Nephron (organoid): ENCODE measurements at regions not wholly inside any gene's neighbourhood (a gene's known extent, or its start where the extent isn't known, plus 50 kb on each side); places are given as distances from the start of the nearest gene placed in this dataset.
A peak's percentile ranks its signal among the peaks of the same experiment; 100 is the strongest.

Experiments used
- H3K27ac Mint-ChIP-seq, 3 experiments: 2 replicates each; pipeline ENCODE4 v1.8.0; 2020; ENCODE audit warnings: mixed read lengths in 3 of 3, mild to moderate bottlenecking in 2 of 3, moderate library complexity in 1 of 3
- H3K27me3 Mint-ChIP-seq: 2 replicates; pipeline ENCODE4 v1.8.0; 2021; ENCODE audit warnings: low read depth, mild to moderate bottlenecking, moderate library complexity, mixed read lengths
- H3K36me3 Mint-ChIP-seq: 2 replicates; pipeline ENCODE4 v1.8.0; 2020; ENCODE audit warnings: low read depth, mixed read lengths
- H3K4me1 Mint-ChIP-seq: 2 replicates; pipeline ENCODE4 v1.8.0; 2020; ENCODE audit warnings: mixed read lengths
- H3K4me3 Mint-ChIP-seq, 3 experiments: 2 replicates each; pipeline ENCODE4 v1.8.0; 2020; ENCODE audit warnings: mild to moderate bottlenecking in 3 of 3, mixed read lengths in 3 of 3, moderate library complexity in 2 of 3
- H3K9me3 Mint-ChIP-seq: 2 replicates; pipeline ENCODE4 v1.8.0; 2020; ENCODE audit warnings: mixed read lengths
- CTCF ChIP-seq, 3 experiments: fragments of 200-600 bp; sonication (generic); IDR thresholded peaks; one replicate each; pipeline ENCODE4 v1.5.0; 2021; ENCODE audit warnings: antibody characterized with exemption in 3 of 3; ENCODE audit not compliant: unreplicated experiment in 3 of 3

DNA sequence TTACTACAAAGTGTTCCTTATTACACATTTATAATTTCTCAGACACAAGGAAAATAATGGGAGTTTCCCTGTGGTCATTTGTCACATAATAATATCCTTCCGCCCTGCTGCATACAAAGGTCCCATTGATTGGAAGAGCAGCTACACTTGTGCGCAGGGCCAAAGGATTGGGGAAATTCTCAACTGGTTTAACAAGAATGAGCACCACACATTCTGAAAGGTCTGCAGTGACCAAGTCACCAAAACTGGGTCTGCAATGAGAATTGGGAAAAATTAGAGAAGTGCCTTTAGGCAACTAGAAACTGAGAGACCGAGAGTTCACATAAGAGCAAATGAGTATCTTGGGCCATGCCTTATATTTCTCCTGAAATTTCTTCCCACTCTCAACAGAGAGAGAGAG lies 98.2 kb upstream of the NR2F2 start:
- TF ChIP-seq CTCF (IDR thresholded peaks at IDR 0.05; ENCODE audit: unreplicated experiment in 3 of 3): no peak
- Mint-ChIP-seq H3K4me3 (no peak overlapping the region), H3K27me3 (no peaks in the 10 kb centered on the region), H3K27ac (no peak overlapping the region), H3K9me3 (no peaks in the 10 kb centered on the region), H3K36me3 (peaks cover 41% of the 10 kb centered on the region), H3K4me1 (peaks cover 23% of the 10 kb centered on the region)

- Mint-ChIP-seq H3K4me3 (no peak overlapping the region), H3K36me3 (peaks cover 37% of the 10 kb centered on the region), H3K27me3 (no peaks in the 10 kb centered on the region), H3K4me1 (peaks cover 18% of the 10 kb centered on the region), H3K9me3 (no peaks in the 10 kb centered on the region), H3K27ac (peak overlapping the region; percentile 33 to 67 (median 62))
- no peak for TF ChIP-seq CTCF (IDR thresholded peaks at IDR 0.05; ENCODE audit: unreplicated experiment in 3 of 3)
Measured at GRCh38 chr15:96234109-96234892, 96.2 kb upstream of the NR2F2 start.

GRCh38 chr15:96237002-96237401 lies 93.5 kb upstream of the NR2F2 start:
- H3K9me3 Mint-ChIP-seq: no peaks in the 10 kb centered on the region
- H3K4me1 Mint-ChIP-seq: peaks cover 18% of the 10 kb centered on the region
- peaks cover 32% of the 10 kb centered on the region for H3K36me3 Mint-ChIP-seq
- H3K27me3 Mint-ChIP-seq: no peaks in the 10 kb centered on the region
- no peak for TF ChIP-seq CTCF (IDR thresholded peaks at IDR 0.05; ENCODE audit: unreplicated experiment in 3 of 3)
- peak overlapping the region; percentile 10 to 23 (median 13) for H3K27ac Mint-ChIP-seq
- H3K4me3 Mint-ChIP-seq: no peak overlapping the region

- Mint-ChIP-seq H3K36me3 (peaks cover 47% of the 10 kb centered on the region), H3K9me3 (peaks cover 12% of the 10 kb centered on the region), H3K27me3 (no peaks in the 10 kb centered on the region), H3K4me3 (no peak overlapping the region), H3K27ac (no peak overlapping the region), H3K4me1 (no peaks in the 10 kb centered on the region)
- no peak for TF ChIP-seq CTCF (IDR thresholded peaks at IDR 0.05; ENCODE audit: unreplicated experiment in 3 of 3)
Measured at GRCh38 chr15:96242761-96243160, 87.7 kb upstream of the NR2F2 start.

DNA sequence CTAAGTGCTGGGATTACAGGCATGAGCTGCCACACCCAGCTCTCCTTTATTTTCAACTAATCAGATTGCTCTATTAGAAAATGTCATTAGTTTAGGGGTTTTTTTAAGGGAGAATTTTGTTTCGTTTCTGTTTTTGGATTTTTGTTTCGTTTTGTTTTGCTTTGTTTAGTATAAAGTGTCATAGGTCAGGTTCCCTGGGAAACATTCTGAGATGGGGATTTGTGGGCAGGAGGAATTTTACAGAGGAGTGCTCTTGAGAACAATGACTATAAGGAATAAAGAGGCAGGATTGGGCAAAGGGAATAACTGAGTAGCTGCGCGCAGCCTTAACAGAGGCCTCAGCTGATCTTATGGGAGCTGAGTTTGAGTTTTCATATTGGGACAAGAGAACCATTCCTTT lies 86.8 kb upstream of the NR2F2 start:
- TF ChIP-seq CTCF (IDR thresholded peaks at IDR 0.05; ENCODE audit: unreplicated experiment in 3 of 3): no peak
- H3K4me3 Mint-ChIP-seq: no peak overlapping the region
- no peaks in the 10 kb centered on the region for H3K4me1 Mint-ChIP-seq
- H3K27ac Mint-ChIP-seq: no peak overlapping the region
- H3K36me3 Mint-ChIP-seq: peaks cover 56% of the 10 kb centered on the region
- peaks cover 20% of the 10 kb centered on the region for H3K9me3 Mint-ChIP-seq
- H3K27me3 Mint-ChIP-seq: no peaks in the 10 kb centered on the region

DNA sequence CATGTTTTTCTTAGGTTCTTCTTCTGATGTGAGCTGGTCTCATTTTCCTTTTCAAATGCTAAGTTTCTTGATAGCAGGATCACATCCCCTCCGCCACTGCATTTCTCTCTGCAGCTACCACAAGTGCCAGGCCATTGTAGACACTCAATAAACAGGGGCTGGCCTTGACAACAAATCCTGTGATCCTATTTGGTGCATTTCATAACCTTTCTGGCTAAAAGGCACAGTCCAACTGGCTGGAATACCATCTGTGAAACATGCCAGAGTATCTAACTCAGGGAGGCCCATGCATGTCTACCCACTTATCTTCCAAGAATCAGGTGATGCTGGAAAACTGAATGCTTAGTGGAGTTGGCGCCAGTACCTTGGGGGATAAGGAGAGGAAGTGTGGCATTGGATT lies 85.2 kb upstream of the NR2F2 start:
- H3K27me3 Mint-ChIP-seq: no peaks in the 10 kb centered on the region
- H3K36me3 Mint-ChIP-seq: peaks cover 66% of the 10 kb centered on the region
- no peak overlapping the region for H3K27ac Mint-ChIP-seq
- TF ChIP-seq CTCF (IDR thresholded peaks at IDR 0.05; ENCODE audit: unreplicated experiment in 3 of 3): no peak
- no peak overlapping the region for H3K4me3 Mint-ChIP-seq
- H3K9me3 Mint-ChIP-seq: peaks cover 20% of the 10 kb centered on the region
- no peaks in the 10 kb centered on the region for H3K4me1 Mint-ChIP-seq
